Mucosa of descending colon (tissue), 3 donors: ENCODE measurements at regions not wholly inside any gene's neighbourhood (a gene's known extent, or its start where the extent isn't known, plus 50 kb on each side); places are given as distances from the start of the nearest gene placed in this dataset.

Source experiments
- ATAC-seq: fragments of 200-7000 bp; cut with Tn5 transposase; one replicate; pipeline ENCODE4 v1.9.1; 2020; ENCODE audit warnings: mild to moderate bottlenecking, moderate library complexity
- DNase-seq, 3 donors: peaks; one replicate each; pipeline ENCODE4 v3.0.0-alpha.2; 2020
- H3K36me3 ChIP-seq: fragments of 200-600 bp; one replicate; pipeline ENCODE4 v1.8.0; 2021; ENCODE audit warnings: low read depth, mild to moderate bottlenecking
- H3K4me1 ChIP-seq: fragments of 200-600 bp; one replicate; pipeline ENCODE4 v1.8.0; 2021; ENCODE audit warnings: low read depth, mild to moderate bottlenecking
- H3K4me3 ChIP-seq: fragments of 200-600 bp; one replicate; pipeline ENCODE4 v1.8.0; 2021; ENCODE audit warnings: mild to moderate bottlenecking
- H3K9me3 ChIP-seq: fragments of 200-600 bp; one replicate; pipeline ENCODE4 v1.8.0; 2021; ENCODE audit warnings: mild to moderate bottlenecking
- intact Hi-C, 2 donors: fragments of 100-400 bp; cut with DNase I in 1 of 2; cut with micrococcal nuclease in 1 of 2; formaldehyde crosslinking; loops; one replicate each; pipeline versions ENCODE4 v1.11.0 to v1.11.1; 2022; cut with DNase I, micrococcal nuclease
- TF ChIP-seq, protein P1 (sequence below): fragments of 200-600 bp; IDR thresholded peaks from one replicate; pipeline ENCODE4 v1.8.0; 2022; ENCODE audit warnings: antibody characterized with exemption, mild to moderate bottlenecking
- donor health status: DM: no; HTN: no; CAD: no; lungs with moderate emphysema.
- donor health status: DM: no; HTN: no; CAD: no.
- donor health status: DM: no; HTN: yes; CAD: no.

DNA sequence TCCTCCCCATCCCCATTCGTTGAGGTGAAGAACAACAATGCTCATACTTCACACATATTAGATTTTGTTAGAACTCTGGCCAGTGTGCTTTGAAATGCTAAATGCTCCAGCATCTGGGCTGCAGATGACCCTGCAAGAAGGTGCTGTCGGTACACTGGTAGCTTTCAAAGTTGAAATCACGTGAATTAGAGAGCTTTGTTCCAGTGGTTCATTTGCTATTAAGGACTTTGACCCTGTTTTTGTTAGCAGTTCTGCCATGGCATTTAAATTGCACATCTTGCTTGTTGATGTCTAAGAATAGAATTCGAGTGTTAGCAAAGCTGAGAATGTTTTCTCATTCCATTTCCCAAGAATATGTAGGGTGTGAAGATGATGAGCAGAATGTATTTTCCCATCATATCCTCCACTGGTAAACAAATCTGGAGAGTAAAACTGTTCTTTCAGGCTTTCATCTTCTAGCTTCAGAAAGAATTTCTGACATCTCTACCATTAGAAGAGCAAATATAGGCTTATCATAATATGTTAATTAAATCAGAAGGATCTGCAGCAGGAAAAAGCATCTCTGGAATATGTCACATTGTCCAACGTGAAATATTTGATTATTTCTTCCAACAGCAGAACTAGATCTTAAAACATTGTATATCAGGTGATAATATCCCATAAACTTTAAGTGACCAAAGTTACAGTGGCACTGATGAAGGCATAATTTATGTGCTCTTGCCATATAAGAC is 98.8 kb upstream of the PDE3A start:
- ATAC-seq = no peak

GRCh38 chr12:20270557-20270956 is 97.8 kb upstream of the PDE3A start:
- Histone ChIP-seq H3K36me3 (no peaks in the 10 kb centered on the region), H3K4me1 (no peaks in the 10 kb centered on the region), H3K4me3 (no peak overlapping the region), H3K9me3 (no peaks in the 10 kb centered on the region)
- ATAC-seq (no peak), DNase-seq (no peak)
- TF ChIP-seq, protein P1, sequence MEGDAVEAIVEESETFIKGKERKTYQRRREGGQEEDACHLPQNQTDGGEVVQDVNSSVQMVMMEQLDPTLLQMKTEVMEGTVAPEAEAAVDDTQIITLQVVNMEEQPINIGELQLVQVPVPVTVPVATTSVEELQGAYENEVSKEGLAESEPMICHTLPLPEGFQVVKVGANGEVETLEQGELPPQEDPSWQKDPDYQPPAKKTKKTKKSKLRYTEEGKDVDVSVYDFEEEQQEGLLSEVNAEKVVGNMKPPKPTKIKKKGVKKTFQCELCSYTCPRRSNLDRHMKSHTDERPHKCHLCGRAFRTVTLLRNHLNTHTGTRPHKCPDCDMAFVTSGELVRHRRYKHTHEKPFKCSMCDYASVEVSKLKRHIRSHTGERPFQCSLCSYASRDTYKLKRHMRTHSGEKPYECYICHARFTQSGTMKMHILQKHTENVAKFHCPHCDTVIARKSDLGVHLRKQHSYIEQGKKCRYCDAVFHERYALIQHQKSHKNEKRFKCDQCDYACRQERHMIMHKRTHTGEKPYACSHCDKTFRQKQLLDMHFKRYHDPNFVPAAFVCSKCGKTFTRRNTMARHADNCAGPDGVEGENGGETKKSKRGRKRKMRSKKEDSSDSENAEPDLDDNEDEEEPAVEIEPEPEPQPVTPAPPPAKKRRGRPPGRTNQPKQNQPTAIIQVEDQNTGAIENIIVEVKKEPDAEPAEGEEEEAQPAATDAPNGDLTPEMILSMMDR = no peak
- intact Hi-C loops = no loop called here

More for the DNA sequence above, 98.8 kb upstream of the PDE3A start:
- Histone ChIP-seq H3K4me1 (no peaks in the 10 kb centered on the region), H3K36me3 (no peaks in the 10 kb centered on the region), H3K9me3 (no peaks in the 10 kb centered on the region), H3K4me3 (no peak overlapping the region)
- TF ChIP-seq, protein P1 = no peak
- intact Hi-C loops = no loop called here
- no peak for DNase-seq

DNA sequence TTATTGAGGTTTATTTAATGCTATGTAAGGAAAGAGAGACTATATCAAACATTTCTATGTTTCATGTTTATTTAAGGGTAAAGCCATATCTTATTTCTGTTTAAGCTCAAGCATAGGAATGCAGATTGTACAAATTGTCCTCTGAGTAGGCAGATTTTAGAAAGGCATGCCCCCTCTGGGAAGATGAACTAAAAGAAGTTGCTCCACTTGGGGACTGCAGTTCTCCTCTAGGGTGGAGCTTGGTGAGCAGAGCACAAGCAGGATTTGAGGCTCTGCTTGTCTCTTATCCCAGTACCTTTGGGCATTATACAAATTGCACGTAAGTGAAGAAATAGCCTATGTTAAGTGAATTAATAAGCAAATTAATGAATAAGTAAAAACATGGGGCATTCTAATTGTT is 96.2 kb upstream of the PDE3A start:
- Histone ChIP-seq H3K36me3 (no peaks in the 10 kb centered on the region), H3K4me3 (no peak overlapping the region), H3K9me3 (no peaks in the 10 kb centered on the region), H3K4me1 (no peaks in the 10 kb centered on the region)
- ATAC-seq (no peak), DNase-seq (no peak)
- TF ChIP-seq, protein P1 = no peak
- intact Hi-C loops = no loop called here

DNA sequence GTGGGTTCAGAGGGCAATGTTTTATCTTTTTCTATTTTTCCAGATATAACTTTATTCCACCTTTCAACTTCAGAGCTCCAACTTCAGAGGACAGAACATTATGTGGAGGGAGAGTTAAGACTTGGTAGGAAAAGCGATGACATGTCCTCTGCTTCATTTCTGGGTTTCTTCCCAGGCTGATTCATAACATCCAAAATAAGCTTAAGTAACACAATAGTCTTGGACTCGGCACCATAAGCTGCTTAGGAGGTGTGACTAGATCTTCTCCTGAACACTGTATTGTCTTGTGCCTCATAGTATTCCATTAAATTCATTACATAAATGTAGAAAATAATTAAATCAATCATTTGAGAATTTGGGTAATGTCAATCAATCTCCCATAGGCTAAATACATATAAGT is 95.5 kb upstream of the PDE3A start:
- intact Hi-C loops = no loop called here
- DNase-seq (no peak), ATAC-seq (no peak)
- Histone ChIP-seq H3K9me3 (no peaks in the 10 kb centered on the region), H3K4me1 (no peaks in the 10 kb centered on the region), H3K36me3 (no peaks in the 10 kb centered on the region), H3K4me3 (no peak overlapping the region)
- TF ChIP-seq, protein P1 = no peak

DNA sequence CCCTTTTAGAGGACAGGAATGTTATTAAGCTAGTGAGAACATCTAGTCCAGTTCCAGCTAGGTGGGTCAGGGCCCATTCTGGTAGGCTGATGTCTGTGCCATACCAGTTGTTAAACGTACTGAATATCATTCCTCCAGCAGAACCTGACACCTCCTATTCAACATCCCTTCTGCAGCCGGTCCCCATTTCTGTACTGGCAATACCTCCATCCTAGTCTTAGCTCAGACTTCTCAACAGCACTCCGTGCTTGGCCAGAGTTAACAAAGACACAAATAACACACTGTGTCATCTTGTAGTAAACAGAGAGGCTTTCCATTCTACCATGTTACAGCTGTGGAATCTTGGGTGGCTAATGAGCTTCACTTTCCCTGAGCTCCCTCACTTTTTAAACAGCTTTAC is 94.3 kb upstream of the PDE3A start:
- DNase-seq (no peak), ATAC-seq (no peak)
- Histone ChIP-seq H3K4me3 (no peak overlapping the region), H3K36me3 (no peaks in the 10 kb centered on the region), H3K4me1 (no peaks in the 10 kb centered on the region), H3K9me3 (no peaks in the 10 kb centered on the region)
- intact Hi-C loops = no loop called here
- TF ChIP-seq, protein P1 = no peak

GRCh38 chr12:20278276-20278675 is 90.1 kb upstream of the PDE3A start:
- TF ChIP-seq, protein P1 = no peak
- H3K4me1 ChIP-seq = no peaks in the 10 kb centered on the region
- no peaks in the 10 kb centered on the region for H3K36me3 ChIP-seq
- no peaks in the 10 kb centered on the region for H3K9me3 ChIP-seq
- H3K4me3 ChIP-seq = no peak overlapping the region
- ATAC-seq (no peak), DNase-seq (no peak)
- intact Hi-C loops = no loop called here
